ENCODE measurements at regions not wholly inside any gene's neighbourhood (a gene's known extent, or its start where the extent isn't known, plus 50 kb on each side); places are given as distances from the start of the nearest gene placed in this dataset.
"Not testable (repeated sequence)": the region's sequence is repeated elsewhere in the genome, so short reads cannot be mapped to it uniquely, and the experiment has no call there.

DNA sequence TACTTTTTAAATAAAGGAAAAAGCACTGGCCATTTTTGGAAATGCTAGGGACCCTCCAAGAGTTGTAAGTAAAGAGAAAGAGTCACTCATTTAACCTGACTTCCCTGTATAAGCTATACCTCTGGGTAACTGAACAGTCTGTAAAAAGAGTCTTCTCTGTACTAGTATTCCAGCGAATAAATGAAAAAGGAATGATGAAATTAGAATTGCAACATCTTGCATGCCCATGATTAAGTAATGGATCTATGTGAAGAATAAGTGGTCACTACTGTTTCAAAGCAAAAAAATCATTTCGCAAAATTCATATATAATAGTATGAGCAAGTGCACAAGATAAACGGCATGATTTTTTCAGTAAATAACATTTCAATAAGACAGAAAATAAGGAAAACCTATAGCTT lies 116.8 kb downstream of the ZFAND4 start:
- H3K4me3 ChIP-seq = no peak overlapping the region
- H3K9me3 ChIP-seq = peaks cover 6% of the 10 kb centered on the region
- H3K36me3 ChIP-seq (ENCODE audit: low read depth) = no peaks in the 10 kb centered on the region
- ATAC-seq (no peak), DNase-seq (no peak)
- intact Hi-C loops (cut with DNase I, micrococcal nuclease) = no loop called here
- TF ChIP-seq, protein P1, sequence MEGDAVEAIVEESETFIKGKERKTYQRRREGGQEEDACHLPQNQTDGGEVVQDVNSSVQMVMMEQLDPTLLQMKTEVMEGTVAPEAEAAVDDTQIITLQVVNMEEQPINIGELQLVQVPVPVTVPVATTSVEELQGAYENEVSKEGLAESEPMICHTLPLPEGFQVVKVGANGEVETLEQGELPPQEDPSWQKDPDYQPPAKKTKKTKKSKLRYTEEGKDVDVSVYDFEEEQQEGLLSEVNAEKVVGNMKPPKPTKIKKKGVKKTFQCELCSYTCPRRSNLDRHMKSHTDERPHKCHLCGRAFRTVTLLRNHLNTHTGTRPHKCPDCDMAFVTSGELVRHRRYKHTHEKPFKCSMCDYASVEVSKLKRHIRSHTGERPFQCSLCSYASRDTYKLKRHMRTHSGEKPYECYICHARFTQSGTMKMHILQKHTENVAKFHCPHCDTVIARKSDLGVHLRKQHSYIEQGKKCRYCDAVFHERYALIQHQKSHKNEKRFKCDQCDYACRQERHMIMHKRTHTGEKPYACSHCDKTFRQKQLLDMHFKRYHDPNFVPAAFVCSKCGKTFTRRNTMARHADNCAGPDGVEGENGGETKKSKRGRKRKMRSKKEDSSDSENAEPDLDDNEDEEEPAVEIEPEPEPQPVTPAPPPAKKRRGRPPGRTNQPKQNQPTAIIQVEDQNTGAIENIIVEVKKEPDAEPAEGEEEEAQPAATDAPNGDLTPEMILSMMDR (IDR thresholded peaks at IDR 0.05) = no peak
- peaks cover 6% of the 10 kb centered on the region for H3K4me1 ChIP-seq (ENCODE audit: low read depth)

DNA sequence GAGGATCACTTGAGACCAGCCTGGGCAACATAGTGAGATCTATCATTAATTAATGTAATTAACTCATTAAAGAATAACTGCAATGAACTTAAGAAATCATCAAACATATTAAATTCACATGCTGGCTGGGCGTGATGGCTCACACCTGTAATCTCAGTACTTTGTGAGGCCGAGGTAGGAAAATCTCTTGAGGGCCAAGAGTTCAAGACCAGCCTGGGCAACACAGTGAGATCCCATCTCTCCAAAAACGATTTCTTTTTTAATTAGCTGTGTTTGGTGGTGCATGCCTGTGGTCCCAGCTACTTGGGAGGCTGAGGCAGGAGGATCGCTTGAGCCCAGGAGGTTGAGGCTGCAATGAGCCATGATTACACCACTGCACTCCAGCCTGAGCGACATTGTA lies 117.2 kb downstream of the ZFAND4 start:
- H3K36me3 ChIP-seq (ENCODE audit: low read depth); H3K4me3 ChIP-seq; ATAC-seq; H3K9me3 ChIP-seq; H3K4me1 ChIP-seq (ENCODE audit: low read depth); DNase-seq; intact Hi-C loops (cut with DNase I, micrococcal nuclease): not testable (repeated sequence)

DNA sequence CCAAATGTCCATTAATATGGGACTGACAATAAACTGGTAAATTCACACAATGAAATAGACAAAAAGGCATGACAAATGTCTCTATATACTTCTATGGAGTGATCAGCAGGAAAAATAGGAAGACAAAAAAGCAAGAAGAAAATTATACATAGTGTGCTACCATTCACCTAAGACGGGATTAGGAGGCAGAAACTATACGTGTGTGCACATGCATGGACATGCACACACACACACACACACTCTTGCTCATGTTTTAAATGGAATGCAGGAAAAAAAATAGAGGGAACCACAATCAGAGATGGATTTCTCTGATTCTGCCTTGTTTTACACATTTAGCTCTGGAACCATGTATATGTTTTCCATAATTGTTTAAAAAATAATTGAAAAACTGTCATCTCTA lies 119.0 kb downstream of the ZFAND4 start:
- ATAC-seq (no peak), DNase-seq (no peak)
- TF ChIP-seq, protein P1 (IDR thresholded peaks at IDR 0.05) = no peak
- intact Hi-C loops (cut with DNase I, micrococcal nuclease) = no loop called here
- Histone ChIP-seq H3K4me3 (no peak overlapping the region), H3K4me1 (ENCODE audit: low read depth) (peaks cover 6% of the 10 kb centered on the region), H3K36me3 (ENCODE audit: low read depth) (no peaks in the 10 kb centered on the region), H3K9me3 (no peaks in the 10 kb centered on the region)

DNA sequence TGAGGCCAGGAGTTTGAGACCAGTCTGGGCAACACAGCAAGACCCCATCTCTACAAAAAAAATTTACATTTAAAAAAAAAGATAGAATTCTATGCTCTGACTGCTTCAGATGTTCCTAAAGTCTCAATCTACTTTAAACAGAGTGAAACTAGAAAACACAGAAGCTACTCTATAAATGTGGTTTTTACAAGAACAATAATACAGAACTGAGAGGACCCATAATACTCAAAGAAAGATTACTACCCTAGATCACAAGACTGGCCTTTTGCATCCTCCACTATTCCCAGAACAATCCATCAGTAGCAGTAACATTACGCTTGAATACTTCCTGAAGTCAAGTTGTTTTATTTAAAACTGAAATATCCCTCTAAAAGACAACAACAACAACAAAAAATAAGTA lies 119.4 kb downstream of the ZFAND4 start:
- DNase-seq (no peak), ATAC-seq (no peak)
- TF ChIP-seq, protein P1 (IDR thresholded peaks at IDR 0.05) = no peak
- Histone ChIP-seq H3K4me3 (no peak overlapping the region), H3K9me3 (no peaks in the 10 kb centered on the region), H3K36me3 (ENCODE audit: low read depth) (no peaks in the 10 kb centered on the region), H3K4me1 (ENCODE audit: low read depth) (peaks cover 6% of the 10 kb centered on the region)
- intact Hi-C loops (cut with DNase I, micrococcal nuclease) = no loop called here

DNA sequence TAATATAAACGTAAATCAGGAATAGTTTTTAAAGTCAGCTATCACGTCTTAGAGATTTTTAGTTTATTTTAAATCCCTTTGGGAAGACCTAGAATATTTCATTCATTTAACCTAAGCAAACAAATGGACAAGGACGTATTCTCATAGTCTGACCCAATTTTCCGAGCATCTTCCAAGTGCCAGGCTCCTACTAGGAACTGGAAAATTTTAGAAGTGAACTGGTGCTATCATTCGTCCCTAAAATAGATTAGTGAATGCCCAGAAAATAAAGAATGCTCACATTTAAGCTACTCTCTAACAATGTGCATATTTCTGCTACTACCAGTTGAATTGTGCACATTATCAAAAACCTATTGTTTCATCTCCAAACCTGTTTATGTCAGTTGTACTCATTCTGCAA lies 120.1 kb downstream of the ZFAND4 start:
- Histone ChIP-seq H3K4me1 (ENCODE audit: low read depth) (peaks cover 6% of the 10 kb centered on the region), H3K36me3 (ENCODE audit: low read depth) (no peaks in the 10 kb centered on the region), H3K4me3 (no peak overlapping the region), H3K9me3 (no peaks in the 10 kb centered on the region)
- DNase-seq (no peak), ATAC-seq (no peak)
- intact Hi-C loops (cut with DNase I, micrococcal nuclease) = no loop called here
- TF ChIP-seq, protein P1 (IDR thresholded peaks at IDR 0.05) = no peak

DNA sequence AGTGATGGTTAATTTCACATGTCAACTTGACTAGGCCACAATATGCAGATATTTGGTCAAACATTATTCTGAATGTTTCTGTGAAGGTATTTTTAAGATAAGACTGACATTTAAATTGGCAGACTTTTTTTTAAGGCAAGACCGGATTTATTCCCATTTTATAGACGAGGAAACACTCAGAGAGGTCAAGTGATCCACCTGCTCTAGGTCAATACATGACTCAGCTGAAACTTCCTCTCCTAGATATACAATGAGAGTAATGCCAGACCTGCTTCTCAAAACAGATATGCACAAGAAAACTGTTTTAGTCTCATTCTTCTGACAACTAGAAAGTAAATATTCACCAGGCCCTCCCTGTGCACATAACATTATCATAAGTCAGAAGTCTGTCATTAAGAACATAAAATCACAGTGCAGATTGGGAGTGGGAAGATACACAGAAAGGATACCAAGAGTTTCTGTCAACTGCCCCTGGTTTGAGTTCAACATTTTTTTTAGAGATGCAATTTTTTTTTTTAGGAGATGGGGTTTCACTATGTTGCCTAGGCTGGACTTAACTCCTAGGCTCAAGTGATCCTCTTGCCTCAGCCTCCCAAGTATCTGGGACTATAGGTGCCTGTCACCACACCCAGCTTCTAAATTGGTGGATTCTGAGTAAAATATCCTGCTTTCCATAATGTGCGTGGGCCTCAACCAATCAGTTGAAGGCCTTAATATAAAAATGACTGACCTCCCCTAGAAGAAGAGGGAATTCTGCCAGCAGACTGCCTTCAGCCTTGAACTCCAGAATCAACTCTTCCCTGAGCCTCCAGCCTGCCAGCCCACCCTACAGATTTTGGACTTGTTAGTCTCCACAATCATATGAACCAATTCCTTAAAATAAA lies 121.4 kb downstream of the ZFAND4 start:
- peak; percentile 82 for ATAC-seq
- Histone ChIP-seq H3K9me3 (no peaks in the 10 kb centered on the region), H3K36me3 (ENCODE audit: low read depth) (no peaks in the 10 kb centered on the region), H3K4me1 (ENCODE audit: low read depth) (peaks cover 6% of the 10 kb centered on the region), H3K4me3 (no peak overlapping the region)
- intact Hi-C loops (cut with DNase I, micrococcal nuclease) = no loop called here
- no peak for DNase-seq
- TF ChIP-seq, protein P1 (IDR thresholded peaks at IDR 0.05) = no peak
